ENCODE measurements at regions not wholly inside any gene's neighbourhood (a gene's known extent, or its start where the extent isn't known, plus 50 kb on each side); places are given as distances from the start of the nearest gene placed in this dataset.

- TF ChIP-seq CTCF (IDR thresholded peaks at IDR 0.05) (no peak), POLR2A (IDR thresholded peaks at IDR 0.05) (no peak)
Measured at GRCh38 chr16:47865337-47865855, 290.4 kb downstream of the ABCC12 start.
